Right lobe of liver (tissue), 4 donors: ENCODE measurements at regions not wholly inside any gene's neighbourhood (a gene's known extent, or its start where the extent isn't known, plus 50 kb on each side); places are given as distances from the start of the nearest gene placed in this dataset.

Experiments
- POLR2A ChIP-seq: fragments of 450-650 bp; IDR thresholded peaks from one replicate; pipeline ENCODE4 v1.6.1; 2017; ENCODE audit warnings: antibody characterized with exemption, mild to moderate bottlenecking
- TF ChIP-seq, protein P1 (sequence below), 4 donors: fragments of 200-600 bp in 3 of 4; fragments of 450-650 bp in 1 of 4; IDR thresholded peaks; one replicate each; pipeline versions ENCODE4 v1.5.1 to v1.8.0; 2016 to 2022; ENCODE audit warnings: antibody characterized with exemption in 4 of 4, mild to moderate bottlenecking in 2 of 4
- donor health status: DM: no; HTN: no; CAD: no.
- donor health status: DM: no; HTN: no; CAD: no.
- donor health status: DM: no; HTN: yes; CAD: no.

DNA sequence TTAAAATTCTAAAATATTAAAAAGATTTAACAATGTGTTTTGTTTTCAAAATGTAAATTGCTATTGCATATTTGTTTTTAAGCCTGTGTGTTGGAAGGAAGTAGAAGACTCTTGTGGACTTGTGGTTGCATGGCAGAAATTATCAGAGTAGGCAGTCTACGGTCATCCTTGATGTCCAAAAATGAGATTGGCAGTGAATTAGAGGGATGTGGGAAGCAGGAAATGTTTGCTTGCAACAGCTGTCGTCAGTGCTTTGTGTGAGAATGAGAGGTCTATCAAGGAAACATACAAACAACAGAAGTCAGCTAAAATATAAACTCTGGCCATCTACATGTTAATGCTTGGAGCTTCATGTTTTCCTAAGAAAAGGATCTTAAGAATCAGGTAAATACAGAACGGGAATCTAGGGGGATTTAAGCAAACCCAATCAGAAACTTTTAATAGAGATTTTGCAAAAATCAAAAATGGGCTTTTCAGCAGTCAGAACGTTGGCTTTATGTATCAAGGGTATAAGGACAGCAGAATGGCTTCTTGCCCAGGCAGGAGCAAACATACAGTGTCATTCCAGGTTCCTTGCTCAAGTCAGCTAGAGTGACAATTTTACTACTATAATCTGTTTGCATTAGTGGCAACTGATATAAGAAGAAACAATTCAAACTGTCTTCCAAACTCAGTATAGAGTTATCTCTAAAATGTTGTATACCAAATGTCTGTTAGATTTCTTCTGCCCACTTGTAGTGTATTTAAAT is 196.7 kb downstream of the CYB561 start:
- TF ChIP-seq, protein P1, sequence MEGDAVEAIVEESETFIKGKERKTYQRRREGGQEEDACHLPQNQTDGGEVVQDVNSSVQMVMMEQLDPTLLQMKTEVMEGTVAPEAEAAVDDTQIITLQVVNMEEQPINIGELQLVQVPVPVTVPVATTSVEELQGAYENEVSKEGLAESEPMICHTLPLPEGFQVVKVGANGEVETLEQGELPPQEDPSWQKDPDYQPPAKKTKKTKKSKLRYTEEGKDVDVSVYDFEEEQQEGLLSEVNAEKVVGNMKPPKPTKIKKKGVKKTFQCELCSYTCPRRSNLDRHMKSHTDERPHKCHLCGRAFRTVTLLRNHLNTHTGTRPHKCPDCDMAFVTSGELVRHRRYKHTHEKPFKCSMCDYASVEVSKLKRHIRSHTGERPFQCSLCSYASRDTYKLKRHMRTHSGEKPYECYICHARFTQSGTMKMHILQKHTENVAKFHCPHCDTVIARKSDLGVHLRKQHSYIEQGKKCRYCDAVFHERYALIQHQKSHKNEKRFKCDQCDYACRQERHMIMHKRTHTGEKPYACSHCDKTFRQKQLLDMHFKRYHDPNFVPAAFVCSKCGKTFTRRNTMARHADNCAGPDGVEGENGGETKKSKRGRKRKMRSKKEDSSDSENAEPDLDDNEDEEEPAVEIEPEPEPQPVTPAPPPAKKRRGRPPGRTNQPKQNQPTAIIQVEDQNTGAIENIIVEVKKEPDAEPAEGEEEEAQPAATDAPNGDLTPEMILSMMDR (IDR thresholded peaks at IDR 0.05) = no peak
- TF ChIP-seq POLR2A = no peak
